ENCODE measurements at regions not wholly inside any gene's neighbourhood (a gene's known extent, or its start where the extent isn't known, plus 50 kb on each side); places are given as distances from the start of the nearest gene placed in this dataset.
"Not testable (repeated sequence)": the region's sequence is repeated elsewhere in the genome, so short reads cannot be mapped to it uniquely, and the experiment has no call there.

DNA sequence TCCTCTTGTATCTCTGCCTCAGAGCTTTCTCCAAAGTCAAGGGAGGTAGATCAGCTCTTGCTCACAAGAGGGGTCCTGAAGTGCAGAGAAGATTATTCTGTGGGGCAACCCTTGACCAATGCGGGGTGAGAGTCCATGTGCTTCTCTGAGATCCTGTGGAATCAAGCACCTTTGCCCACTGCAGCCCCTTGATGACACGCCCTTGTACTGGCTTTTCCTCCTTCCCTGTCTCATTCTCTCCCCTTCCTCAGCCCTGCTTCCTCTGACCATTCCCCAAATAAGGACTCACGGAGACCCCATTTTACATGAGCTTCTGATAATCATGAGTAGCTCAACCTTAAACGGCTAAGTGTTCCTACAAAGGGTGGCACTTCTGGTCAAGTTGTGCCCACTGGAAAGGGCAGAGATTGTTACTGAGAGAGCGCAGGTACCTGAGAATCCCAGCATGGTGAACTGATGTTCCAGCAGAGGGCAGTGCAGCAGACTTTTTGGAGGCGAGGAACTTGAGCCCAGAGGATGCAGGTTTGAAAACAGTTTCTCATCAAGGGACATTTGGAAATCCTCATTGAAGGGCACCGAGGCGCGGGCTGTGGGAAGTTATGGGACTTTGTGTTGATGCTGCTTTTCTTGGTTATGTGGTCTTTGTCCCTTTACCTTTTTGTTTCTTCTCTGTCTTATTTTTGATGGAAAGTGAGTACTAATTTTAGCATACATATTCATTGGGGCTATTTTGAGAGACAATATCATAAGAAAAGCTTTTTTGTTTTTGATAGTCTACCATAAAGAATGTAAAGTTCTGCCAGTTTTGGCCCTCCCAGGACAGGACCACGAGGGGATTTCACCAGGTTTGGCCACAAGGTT is 201.3 kb downstream of the RBM46 start:
- DNase-seq (ENCODE audit: low read depth), result peak; percentile 12

DNA sequence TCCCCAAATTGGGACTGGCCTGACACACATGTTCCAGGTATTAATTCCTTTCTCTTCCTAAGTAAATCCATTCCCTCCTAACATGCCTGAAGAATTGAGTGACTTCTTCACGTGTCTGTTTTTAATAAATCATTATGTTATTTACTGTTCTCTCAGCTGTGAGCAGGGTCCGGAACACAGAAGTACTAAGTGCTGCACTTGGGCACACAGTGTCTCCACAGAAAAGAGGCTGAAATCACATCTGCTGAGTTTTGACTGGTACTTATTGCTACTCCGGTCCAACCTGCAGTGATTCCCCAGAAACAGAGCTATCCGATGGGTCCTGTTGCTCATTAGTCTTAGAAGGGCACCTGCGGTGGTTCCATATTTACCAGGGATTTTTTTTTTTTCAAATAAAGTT is 202.6 kb downstream of the RBM46 start:
- no peak for DNase-seq (ENCODE audit: low read depth)

DNA sequence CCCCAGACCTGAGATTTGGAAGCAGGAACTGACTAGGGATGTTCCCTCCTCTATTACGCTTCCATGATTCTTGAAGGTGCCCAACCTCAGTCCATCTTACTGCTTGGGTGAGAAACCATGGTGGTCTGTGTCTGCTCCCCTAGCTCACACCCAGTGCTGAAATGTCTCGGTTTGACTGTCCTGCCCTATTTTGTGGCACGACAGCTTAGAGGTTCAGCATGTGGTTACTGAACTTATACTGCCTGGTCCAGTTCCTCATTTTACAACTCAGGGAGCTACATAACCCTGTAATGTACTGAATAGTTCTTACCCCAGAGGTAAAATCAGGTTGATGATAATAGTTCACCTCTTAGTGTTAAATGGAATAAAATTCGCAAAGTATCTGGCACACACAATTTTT is 203.1 kb downstream of the RBM46 start:
- DNase-seq (ENCODE audit: low read depth), result no peak

DNA sequence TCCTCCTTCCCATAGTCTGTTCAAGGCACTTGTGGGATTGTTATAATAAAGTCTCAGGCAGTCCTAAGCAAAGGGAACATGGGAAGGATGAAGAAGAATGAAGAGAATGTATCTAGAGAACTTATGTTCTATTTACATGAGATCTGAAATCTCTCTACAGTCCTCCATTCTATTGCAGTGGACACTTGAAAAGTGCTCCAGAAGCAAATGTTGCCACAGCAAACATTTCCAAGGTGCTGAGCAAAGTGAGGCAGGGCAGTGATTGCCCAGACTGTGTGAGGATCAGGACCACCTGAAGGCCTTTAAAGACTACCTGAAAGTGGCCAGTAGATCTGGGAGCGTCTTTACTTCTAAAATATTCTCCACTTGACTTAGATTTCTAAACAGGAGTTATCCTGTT is 203.5 kb downstream of the RBM46 start:
- no peak for DNase-seq (ENCODE audit: low read depth)

DNA sequence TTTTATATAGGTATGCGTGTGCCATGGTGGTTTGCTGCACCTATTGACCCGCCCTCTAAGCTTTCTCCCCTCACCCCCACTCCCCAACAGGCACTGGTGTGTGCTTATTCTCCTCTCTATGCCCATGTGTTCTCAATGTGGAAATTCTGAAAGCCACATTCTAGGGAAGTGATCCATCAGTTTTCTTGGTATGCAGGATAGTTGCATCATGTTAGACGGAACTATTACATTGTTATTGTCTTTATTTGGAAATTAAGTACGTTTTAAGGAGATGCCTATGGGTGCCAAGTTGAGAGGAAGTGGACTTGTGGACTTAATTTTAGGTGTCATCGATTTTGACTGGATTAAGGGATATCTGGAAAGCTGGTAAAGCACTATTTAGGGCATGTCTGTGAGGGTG is 204.6 kb downstream of the RBM46 start:
- DNase-seq (ENCODE audit: low read depth), result no peak

DNA sequence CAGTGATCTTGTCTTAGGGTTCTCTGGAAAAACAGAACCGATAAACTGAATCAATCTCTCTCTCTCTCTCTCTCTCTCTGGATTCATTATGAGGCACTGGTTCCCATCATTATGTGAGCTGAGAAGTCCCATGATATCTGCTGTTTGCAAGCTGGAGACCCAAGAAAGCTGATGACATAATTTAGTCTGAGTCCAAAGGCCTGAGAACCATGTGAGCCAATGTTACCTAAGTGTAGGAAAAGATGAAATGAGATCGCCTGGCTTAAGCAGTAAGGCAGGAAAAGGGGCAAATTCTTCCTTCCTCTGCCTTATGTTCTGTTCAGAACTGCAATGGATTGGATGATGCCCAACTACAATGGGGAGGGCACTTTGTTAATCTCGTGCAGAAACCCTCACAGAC is 207.4 kb downstream of the RBM46 start:
- no peak for DNase-seq (ENCODE audit: low read depth)

DNA sequence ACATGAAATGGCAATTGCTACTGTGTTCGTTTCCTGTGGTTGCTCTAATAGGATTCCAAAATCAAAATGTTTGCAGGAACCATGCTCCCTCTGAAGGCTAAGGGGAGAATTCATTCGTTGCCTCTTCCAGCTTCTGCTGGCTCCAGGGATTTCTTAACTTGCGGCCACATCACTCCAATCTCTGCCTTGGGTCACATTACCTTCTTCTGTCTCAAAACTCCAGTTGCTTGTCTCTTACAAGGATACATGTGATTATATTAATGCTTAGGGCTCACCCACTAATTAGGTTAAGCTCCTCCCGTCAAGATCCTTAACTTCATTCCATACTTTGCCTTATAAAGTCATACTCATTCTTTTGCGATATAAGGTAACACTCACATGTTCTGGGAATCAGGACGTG is 208.4 kb downstream of the RBM46 start:
- no peak for DNase-seq (ENCODE audit: low read depth)

DNA sequence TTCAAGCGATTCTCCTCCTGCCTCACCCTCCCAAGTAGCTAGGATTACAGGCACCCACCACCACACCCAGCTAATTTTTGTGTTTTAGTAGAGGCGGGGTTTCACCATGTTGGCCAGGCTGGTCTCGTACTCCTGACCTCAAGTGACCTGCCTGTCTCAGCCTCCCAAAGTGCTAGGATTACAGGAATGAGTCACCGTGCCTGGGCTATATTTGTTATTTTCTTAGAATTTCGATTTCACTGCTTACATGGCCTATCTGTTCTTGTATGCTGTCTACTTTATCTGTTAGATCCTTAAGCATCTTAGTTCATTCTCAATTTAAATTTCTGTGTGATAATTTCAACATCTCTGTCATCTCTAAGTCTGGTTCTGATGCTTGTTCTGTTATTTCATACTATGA is 210.6 kb upstream of the NPY2R start:
- DNase-seq (ENCODE audit: low read depth), result not testable (repeated sequence)

DNA sequence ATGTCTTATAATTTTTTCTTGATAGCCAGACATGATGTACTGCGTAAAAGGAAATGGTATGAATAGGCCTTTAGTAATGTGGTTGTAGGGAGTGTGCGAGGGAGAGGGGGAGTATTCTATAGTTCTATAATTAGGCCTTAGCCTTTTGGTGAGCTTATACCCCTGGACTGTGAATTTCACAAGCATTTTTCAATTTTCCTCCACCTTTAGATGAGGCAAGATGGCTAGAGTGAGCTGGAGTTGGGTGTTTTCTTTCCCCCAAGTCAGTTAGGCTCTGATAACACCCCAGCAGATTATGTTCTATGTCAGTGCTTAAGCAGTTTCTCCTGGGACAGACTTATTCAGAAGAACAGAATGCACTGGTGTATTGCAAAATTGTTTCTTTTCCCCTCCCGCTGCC is 210.2 kb upstream of the NPY2R start:
- no peak for DNase-seq (ENCODE audit: low read depth)

DNA sequence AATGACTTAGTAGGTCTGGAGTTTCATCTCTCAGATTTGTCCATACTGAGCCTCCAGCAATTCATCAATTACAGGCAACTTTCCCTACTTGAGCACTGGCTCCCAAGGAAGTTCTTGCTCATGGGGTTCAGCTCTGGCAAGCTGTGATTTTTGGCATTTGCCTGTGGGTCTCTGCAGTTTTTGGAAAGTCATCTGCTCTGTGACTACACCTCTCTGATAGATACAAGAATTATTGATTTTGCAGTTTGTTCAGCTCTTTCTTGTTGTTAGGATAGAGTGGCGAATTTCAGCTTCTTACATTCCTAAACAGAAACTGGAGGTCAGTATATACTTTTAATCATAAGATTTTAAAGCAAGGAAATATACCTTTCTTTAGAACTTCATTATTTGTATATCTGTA is 209.7 kb upstream of the NPY2R start:
- DNase-seq (ENCODE audit: low read depth), result no peak

DNA sequence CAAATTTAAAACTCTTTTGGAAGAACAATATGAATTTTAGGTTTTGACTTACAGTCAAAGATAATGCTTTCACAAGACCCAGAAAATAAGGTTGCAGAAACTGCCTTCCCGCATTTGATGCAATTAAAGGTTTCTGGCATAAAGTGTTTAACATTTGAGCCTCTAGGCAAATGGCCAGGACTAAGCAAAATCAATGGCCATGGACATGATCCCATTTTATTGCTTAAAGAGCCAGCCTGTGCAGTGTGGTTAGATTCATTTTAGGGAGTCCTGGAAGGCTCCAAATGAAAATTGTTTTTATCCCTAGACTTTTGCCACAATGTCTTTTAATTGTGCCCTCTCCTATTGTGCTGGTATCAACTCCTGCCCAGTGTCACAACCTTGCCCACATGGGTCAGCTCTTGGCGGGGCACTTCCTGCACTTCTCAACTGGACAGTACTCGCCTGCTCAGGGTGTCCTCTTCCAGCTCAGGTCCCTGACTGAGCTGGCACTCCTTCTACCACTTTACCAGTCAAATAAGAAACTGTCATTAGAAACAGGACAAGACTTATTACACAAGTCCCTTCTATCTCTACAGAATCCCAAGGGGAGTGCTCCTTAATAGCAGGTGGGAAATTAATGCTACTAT is 208.4 kb upstream of the NPY2R start:
- no peak for DNase-seq (ENCODE audit: low read depth)

DNA sequence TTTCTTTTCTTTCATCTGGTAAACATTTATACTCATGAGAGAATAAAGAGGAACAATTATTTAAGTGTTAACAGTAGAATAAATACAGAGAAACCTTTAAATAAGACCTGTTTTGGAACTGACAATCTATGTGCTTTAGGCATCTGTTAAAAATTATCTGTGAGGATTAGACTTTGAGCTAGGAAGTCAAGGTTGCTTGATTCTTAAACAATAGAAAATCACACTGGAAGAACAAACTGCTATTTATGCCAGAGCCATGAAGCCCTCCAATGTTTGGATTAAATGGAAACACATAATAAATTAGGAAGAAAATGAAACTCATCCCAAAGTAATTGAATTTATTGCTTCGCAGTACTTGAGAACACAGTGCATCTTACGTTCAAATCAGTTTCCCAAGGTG is 207.2 kb upstream of the NPY2R start:
- DNase-seq (ENCODE audit: low read depth), result no peak

DNA sequence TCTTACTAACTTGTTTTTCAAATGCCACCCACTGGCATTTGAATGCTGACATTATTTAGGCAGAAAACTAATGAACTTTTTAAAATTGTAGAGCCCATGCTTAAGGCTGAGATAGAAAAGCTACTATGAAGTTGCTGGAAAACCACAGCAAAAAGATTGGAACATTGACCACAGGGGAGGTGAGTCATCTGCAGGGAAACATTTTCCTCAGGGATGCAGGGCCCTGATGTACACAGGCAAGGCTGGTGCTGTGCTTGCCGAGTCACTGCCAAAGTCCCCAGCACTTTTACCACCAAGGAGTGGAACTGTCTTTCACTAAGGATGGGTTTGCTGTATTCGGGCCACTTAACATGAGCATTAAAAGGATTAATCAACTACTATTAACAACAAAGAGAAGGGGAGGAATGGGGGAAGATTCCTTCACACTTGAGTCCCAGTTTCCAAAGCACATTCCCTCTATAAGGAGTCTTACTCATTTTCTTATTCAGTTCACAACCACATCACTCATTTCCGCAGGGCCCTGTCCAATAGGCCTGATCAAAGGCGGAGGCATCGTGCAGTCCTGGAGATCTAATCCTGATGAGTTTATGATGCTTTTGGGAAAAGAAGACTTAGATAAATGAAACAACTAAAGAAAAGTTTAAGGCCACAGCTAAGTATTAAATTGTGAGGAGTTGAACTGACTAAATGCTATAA is 202.9 kb upstream of the NPY2R start:
- DNase-seq (ENCODE audit: low read depth), result no peak

DNA sequence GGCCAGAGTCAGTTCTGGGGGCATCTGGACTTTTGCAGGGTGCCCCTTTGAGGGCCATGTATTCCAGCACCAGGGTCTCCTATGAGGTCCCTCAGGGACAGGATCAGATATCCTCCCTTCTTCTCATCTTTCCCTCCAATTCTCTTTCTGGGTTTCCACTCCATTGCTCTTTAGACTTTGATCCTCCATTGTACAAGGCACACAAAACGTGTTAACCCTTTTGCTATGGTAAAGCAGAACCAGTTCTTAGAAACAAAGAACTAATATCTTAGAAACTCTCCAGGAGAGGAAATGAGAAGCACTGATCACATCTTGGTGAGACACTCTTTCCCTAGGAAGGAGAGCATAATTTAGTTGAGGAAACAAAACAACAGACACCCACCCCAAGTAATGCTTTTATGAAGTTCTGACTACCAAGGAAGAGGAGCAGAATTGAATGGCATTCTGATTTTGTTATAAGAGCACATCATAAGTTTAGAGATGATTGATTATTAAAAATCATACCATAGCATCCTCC is 200.7 kb upstream of the NPY2R start:
- no peak for DNase-seq (ENCODE audit: low read depth)

DNA sequence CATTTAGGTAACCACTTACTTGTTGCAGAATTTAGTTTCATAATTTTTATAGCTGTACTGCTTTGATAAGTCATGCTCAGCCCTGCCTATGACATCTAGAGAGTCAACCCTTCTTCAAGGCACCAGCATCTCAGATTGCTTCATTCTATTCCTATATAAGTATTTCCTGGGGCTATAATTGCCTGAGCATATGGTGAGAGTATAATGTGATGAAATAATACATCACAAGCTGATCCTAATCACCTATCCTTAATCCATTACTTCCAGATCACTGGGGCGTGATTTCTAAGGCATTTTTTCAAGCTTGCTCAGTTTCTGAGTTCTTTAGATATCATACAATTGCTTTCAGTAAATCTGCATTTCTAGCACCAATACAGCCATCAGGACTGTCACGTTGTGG is 200.0 kb upstream of the NPY2R start:
- no peak for DNase-seq (ENCODE audit: low read depth)

DNA sequence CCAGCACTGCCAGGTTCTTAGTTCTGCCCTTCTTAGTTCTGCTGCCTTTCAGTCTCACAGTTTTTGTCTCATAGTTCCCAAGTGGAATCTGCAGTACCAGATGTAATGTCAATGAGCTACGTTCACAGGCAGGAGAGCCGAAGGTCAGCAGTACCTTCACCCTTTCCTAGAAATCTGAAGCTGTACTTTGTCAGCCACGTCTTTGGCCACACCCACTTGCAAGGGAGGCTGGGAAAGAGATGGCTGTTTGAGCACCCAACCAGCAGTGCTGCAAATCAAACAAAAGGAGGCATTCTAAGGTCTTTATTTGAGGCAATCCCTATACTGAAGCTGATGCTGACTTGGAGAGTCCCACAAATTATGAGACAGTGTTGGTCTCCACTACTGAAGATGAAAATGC is 199.1 kb upstream of the NPY2R start:
- DNase-seq (ENCODE audit: low read depth), result no peak

DNA sequence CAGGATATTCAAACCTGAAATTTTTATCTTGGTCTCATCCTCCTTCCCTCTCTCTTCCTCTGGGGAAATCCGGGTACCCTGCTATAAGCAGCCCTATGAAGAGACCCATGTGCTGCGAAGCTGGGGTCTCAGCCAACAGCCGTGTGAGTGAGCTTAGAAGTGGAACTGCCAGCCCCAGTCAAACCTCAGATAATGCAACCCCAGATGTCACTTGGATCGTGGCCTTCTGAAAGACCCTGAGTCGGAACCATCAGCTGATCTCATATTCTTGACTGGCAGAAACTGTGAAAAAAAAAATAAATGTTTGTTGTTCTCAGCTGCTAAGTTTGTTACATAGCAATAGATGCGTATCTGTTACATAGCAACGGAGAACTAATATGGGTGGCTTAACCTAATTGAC is 198.1 kb upstream of the NPY2R start:
- no peak for DNase-seq (ENCODE audit: low read depth)

DNA sequence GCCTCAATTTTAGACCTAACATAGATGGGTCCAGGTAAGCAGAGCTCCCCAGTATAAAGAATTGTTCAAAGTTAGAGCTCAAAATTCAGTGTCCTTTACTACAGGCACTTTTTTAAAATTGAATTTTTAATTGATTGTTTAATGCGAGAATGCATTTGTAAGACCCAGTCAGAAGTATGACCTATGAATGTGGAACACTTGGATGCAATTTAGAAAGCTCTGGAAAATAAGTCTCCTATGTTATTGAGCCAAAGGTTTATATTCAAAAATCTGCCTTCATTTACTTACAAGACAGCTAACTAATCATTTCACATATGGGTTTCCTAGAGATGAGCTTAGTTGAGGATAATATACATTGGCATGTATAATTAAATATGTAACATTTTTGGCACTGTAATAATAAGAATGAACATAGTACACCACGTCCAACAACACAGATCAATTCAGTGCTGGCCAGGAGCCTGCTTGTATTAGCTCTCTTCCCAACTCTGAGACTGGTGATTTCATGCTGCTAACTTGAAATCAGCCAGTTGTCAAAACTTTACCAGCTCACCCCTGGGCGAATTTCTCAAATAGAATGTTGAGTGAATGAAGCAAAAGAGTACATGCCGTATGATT is 197.2 kb upstream of the NPY2R start:
- no peak for DNase-seq (ENCODE audit: low read depth)

DNA sequence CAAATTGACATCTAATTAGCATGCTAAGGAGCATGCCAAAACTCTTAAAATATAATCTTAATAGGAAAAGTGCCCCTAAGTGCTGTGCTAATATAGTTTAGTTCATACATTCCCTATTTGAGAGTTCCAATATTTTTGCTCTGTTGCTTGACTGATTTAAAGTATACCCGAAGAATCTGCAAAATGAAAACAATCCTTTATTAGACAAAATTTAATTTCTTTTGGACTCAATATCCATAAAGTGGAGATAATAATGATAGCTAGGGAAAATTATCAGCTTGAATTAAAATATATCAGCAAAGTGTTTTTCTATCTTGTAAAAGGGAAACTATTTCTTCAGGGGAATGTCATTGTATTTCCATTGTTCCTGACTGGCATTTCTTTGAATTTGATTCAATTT is 196.0 kb upstream of the NPY2R start:
- DNase-seq (ENCODE audit: low read depth), result no peak

DNA sequence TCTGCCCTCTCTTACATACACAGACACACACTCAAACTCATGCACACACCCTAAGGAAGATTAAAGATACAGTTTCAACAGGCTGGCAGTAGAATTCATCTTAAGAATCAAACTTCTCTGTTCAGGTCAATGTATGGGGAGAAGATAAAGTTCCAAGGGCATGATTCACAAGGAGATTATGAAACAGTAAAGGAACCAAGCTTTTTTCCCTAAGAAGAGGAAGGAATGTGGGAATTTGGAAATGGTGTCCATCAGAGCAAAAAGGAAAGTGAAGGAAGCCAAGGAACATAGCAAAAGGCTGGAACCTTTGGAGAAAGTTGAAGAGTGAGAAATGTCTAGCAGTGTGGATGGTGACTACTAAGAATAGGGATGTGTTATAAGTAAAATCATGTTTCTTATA is 191.0 kb upstream of the NPY2R start:
- no peak for DNase-seq (ENCODE audit: low read depth)

DNA sequence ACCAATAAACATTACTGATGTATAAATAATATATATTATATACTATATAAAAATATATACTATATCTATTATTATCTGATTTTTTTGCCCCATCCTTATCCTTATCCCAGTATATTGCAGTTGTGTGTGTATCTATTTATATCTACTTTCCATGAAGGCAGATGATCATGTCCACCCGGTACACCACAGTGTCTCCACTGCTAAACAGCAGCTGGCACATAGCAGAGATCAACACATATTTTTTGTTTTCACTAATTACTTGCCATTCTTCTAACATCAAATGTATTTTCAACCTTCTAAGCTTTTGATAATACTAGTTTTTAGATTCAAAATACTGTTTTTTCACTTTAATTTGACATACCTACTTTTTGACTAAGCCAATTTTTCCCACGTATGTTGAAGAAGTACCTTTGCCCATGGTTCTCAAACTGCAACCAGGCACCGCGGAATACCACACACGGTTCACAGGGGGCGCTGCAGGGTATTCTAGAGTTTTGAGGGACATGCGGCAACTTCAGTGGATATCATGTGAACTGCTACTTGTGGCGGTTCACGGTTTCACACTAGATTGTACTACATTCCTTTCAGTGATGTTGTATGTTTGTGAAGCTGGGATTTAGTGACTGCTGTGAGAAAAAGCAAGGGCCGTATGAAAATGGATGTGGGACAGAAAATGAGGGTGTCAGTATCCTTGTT is 182.5 kb upstream of the NPY2R start:
- DNase-seq (ENCODE audit: low read depth), result peak; percentile 3

DNA sequence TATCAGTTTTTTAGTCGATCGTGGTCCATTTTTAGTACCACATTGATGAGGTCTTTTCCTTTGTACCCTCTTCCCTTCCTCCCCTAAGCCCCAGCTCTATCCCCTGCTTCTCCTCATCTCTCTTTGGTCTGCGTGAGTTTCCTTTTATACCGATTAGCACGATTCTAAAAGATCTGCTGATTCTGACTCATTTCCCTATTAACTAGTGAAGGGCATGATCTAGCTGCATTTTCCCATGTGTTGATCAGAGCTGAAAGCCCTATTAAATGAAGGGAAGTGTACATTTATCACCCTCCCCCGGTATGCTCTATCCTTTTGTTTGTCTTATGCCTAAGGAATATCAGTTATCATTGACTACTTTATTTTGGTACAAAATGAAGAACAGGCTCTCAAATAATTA is 181.7 kb upstream of the NPY2R start:
- DNase-seq (ENCODE audit: low read depth), result no peak

All from activated T-cell treated with anti-CD3 and anti-CD28 coated beads for 48 hours (primary cell).